ENCODE measurements at regions not wholly inside any gene's neighbourhood (a gene's known extent, or its start where the extent isn't known, plus 50 kb on each side); places are given as distances from the start of the nearest gene placed in this dataset.

DNA sequence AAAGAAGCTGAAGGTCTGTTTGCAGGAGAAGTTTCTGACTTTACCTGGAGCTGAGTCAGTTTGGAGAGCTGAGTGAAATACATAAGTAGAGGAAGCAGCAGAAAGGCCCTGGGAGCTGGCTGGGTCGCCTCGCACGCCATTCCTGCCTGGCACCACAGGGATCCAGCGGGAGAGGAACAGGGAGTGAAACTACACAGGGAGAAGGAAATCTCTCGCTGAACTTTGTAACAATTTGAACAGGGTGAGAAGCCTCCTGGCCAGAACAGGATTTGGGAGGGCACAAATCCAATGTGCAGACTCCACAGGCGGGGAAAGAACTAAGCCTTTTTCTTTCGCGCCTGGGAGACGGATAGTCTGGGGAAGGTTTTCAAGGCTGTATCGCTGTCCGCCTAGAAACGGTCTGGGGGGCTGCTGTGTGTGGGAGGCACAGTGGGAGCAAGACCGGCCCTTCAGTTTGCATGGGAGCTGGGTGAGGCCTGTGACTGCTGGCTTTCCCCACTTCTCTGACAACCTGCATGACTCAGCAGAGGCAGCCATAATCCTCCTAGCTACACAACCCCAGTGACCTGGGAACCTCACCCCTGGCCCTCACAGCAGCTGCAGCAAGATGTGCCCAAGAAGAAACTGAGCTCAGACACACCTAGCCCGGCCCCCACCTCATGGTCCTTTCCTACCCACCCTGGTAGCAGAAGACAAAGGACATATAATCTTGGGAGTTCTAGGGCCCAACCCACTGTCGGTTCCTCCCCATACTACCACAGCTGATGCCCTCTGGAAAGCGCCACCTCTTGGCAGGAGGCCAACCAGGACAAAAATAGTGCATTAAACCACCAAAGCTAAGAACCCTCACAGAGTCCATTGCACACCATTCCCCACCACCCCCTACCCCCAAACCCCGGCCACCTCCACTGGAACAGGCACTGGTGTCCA is 778.6 kb downstream of the KCNJ2 start:
- TF ChIP-seq, protein P1, sequence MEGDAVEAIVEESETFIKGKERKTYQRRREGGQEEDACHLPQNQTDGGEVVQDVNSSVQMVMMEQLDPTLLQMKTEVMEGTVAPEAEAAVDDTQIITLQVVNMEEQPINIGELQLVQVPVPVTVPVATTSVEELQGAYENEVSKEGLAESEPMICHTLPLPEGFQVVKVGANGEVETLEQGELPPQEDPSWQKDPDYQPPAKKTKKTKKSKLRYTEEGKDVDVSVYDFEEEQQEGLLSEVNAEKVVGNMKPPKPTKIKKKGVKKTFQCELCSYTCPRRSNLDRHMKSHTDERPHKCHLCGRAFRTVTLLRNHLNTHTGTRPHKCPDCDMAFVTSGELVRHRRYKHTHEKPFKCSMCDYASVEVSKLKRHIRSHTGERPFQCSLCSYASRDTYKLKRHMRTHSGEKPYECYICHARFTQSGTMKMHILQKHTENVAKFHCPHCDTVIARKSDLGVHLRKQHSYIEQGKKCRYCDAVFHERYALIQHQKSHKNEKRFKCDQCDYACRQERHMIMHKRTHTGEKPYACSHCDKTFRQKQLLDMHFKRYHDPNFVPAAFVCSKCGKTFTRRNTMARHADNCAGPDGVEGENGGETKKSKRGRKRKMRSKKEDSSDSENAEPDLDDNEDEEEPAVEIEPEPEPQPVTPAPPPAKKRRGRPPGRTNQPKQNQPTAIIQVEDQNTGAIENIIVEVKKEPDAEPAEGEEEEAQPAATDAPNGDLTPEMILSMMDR (IDR thresholded peaks at IDR 0.05): no peak
- TF ChIP-seq EP300 (IDR thresholded peaks at IDR 0.05) (no peak), POLR2A (IDR thresholded peaks at IDR 0.05; ENCODE audit: low read depth) (no peak), POLR2AphosphoS5 (IDR thresholded peaks at IDR 0.05) (no peak)
